Tibial nerve (tissue), 4 donors: ENCODE measurements at regions not wholly inside any gene's neighbourhood (a gene's known extent, or its start where the extent isn't known, plus 50 kb on each side); places are given as distances from the start of the nearest gene placed in this dataset.

ENCODE experiments used
- CTCF ChIP-seq, 5 experiments: fragments of 200-600 bp in 3 of 5; fragments of 450-650 bp in 2 of 5; sonication (generic) in 3 of 5; IDR thresholded peaks; one replicate each; pipeline ENCODE4 v1.5.1; 2016 to 2019; ENCODE audit warnings: antibody characterized with exemption in 5 of 5, mild to moderate bottlenecking in 3 of 5, moderate library complexity in 2 of 5
- EP300 ChIP-seq, 2 donors: sonication (generic); formaldehyde crosslinking; IDR thresholded peaks; one replicate each; pipeline ENCODE4 v1.6.1; 2017; ENCODE audit warnings: antibody characterized with exemption in 2 of 2, mild to moderate bottlenecking in 1 of 2
- POLR2A ChIP-seq, 2 donors: fragments of 450-650 bp; IDR thresholded peaks; one replicate each; pipeline ENCODE4 v1.6.1; 2017; ENCODE audit warnings: antibody characterized with exemption in 2 of 2, mild to moderate bottlenecking in 2 of 2, moderate library complexity in 2 of 2

- TF ChIP-seq CTCF (IDR thresholded peaks at IDR 0.05) (no peak), POLR2A (IDR thresholded peaks at IDR 0.05) (no peak), EP300 (IDR thresholded peaks at IDR 0.05) (no peak)
Observed at GRCh38 chr6:6801635-6802218, 213.2 kb downstream of the LY86 start.
